Astrocyte of the cerebellum (primary cell): ENCODE measurements at regions not wholly inside any gene's neighbourhood (a gene's known extent, or its start where the extent isn't known, plus 50 kb on each side); places are given as distances from the start of the nearest gene placed in this dataset.
"Not testable (repeated sequence)": the region's sequence is repeated elsewhere in the genome, so short reads cannot be mapped to it uniquely, and the experiment has no call there.

ENCODE experiments used
- DNase-seq: peaks from one replicate; pipeline ENCODE4 v3.0.0-alpha.2; 2011; ENCODE audit warnings: low read depth
- H3K4me3 ChIP-seq: 2 replicates; pipeline ENCODE4 v1.5.1; 2011; ENCODE audit warnings: mild to moderate bottlenecking, low read depth, low read length, moderate library complexity
- in situ Hi-C: cut with HindIII; loops from 2 replicates; pipeline ENCODE4 v1.10.0; 2017; ENCODE audit warnings: low sequenced_read_pairs
- TF ChIP-seq, protein P1 (sequence below): IDR thresholded peaks from 2 replicates; pipeline ENCODE4 v1.5.1; 2012; ENCODE audit warnings: low read length, low read depth, moderate library complexity, mild to moderate bottlenecking; ENCODE audit errors: missing control alignments

DNA sequence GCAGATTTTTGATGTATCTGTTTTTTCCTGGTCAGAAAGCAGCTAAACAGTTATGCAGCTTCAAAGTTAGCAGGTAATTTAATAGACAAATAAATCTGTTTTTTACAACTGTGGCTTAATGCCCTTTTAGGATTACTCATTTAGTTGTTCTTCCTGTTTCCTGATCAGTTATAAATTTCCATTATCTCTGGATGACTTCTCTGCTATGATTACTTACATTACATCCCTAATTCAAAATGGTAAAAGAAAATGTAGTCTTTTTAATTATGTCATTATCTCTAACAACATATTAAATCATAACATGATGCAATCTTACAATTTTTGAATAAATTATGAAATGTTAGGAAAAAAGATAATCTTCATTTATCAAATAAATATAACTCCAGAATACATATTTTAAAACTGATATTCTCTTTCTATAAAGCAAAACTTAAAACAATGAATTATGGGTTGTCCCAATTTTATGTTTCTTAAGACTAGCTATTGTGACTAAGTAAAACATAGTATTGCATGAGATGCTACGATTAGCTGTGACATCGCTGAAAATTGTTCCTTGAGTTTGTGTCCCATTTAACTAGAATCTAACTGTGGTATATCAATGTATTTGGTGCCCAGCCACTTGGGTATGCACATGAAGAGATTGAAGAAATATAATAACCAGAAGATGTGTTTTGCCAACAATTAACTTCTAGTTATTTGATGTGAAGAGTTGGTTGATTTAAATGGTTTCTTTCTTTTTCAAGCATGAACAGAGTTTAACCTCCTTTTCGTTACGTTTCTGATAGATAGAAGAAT, 605.3 kb upstream of the SPRY2 start:
- DNase-seq, result no peak
- in situ Hi-C loops, result no loop called here

GRCh38 chr13:80945328-80945727, 604.4 kb upstream of the SPRY2 start:
- no peak overlapping the region for H3K4me3 ChIP-seq
- in situ Hi-C loops, result no loop called here
- TF ChIP-seq, protein P1, sequence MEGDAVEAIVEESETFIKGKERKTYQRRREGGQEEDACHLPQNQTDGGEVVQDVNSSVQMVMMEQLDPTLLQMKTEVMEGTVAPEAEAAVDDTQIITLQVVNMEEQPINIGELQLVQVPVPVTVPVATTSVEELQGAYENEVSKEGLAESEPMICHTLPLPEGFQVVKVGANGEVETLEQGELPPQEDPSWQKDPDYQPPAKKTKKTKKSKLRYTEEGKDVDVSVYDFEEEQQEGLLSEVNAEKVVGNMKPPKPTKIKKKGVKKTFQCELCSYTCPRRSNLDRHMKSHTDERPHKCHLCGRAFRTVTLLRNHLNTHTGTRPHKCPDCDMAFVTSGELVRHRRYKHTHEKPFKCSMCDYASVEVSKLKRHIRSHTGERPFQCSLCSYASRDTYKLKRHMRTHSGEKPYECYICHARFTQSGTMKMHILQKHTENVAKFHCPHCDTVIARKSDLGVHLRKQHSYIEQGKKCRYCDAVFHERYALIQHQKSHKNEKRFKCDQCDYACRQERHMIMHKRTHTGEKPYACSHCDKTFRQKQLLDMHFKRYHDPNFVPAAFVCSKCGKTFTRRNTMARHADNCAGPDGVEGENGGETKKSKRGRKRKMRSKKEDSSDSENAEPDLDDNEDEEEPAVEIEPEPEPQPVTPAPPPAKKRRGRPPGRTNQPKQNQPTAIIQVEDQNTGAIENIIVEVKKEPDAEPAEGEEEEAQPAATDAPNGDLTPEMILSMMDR, result no peak
- no peak for DNase-seq

More for the DNA sequence above, 605.3 kb upstream of the SPRY2 start:
- no peak overlapping the region for H3K4me3 ChIP-seq
- TF ChIP-seq, protein P1, result no peak

DNA sequence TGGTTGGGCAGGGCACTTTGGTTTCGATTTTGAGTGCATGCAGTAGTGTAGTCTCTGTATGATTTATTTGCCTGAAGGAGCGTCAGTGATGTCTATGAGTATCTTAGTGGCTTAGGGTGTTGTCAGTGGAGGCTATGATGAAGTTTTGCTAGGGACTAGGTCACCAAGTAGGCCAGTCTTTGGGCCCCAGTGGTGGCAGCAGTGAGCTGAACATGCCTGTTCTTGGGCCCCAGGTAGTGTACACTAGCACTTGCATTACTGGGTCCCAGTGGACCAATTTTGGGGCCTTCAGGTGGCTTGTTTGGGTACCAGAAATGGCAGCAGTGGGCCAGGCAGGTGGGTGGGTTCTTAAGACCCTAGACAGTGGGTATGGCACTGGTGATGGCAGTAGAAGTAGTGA, 598.7 kb upstream of the SPRY2 start:
- TF ChIP-seq, protein P1, result no peak
- in situ Hi-C loops, result no loop called here
- no peak for DNase-seq
- no peak overlapping the region for H3K4me3 ChIP-seq

DNA sequence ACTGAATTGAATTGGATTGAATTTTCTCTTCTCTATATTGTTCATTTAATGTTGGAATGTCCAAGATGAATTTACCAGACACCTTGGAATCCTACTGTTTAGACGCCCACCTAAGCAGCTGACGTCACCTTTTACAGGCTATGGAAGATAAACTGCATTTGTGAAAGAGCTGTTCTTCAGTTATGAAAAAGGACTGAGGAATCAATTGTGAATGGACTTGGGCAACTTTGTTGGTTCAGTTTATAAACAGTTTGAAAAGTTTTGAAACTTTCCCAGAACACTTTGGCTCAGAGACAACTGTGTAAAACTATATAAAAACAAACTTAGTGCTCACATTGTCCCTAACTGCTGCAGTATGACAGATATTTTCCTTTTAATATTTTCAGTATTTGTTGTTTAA, 590.8 kb upstream of the SPRY2 start:
- DNase-seq, result no peak
- TF ChIP-seq, protein P1, result no peak
- in situ Hi-C loops, result no loop called here
- H3K4me3 ChIP-seq, result no peak overlapping the region

DNA sequence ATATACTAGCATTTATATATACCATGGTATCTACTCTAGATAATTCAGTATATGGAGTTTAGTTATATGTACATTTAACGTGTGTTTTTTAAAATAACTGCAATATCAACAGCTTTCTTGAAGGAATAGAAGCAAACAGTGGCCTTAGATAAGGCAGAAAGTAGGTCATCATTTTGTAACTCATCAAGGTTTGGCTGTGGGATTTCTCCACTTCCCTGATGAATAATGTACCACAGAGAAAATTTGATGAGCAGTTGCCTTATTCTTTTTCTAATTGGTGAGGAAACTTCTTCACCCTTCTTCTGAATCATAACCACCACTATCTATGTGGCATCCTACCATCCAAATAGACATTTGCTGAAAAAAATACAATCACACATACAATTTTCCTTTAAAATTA, 590.2 kb upstream of the SPRY2 start:
- no peak overlapping the region for H3K4me3 ChIP-seq
- no peak for DNase-seq
- TF ChIP-seq, protein P1, result no peak
- in situ Hi-C loops, result no loop called here

- TF ChIP-seq, protein P1, result no peak
- DNase-seq, result no peak
- in situ Hi-C loops, result no loop called here
- H3K4me3 ChIP-seq, result no peak overlapping the region
Measured at GRCh38 chr13:80928241-80928640, 587.3 kb upstream of the SPRY2 start.

DNA sequence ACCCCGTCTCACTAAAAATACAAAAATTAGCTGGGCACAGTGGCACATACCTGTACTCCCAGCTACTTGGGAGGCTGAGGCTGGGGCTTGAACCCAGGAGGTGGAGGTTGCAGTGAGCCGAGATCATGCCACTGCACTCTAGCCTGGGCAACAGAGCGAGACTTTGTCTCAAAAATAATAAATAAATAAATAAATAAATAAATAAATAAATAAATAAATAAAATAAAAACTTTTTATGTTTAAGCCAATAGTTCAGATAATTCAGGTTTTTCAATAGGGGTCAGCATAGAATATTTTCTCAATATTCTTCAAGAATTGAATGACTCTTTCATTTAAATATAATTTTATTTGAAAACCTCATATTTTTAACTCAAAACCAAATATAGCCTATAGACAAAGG, 585.1 kb upstream of the SPRY2 start:
- in situ Hi-C loops, DNase-seq: not testable (repeated sequence)

More for the DNA sequence above, 585.1 kb upstream of the SPRY2 start:
- H3K4me3 ChIP-seq, result not testable (repeated sequence)
